ENCODE measurements at regions not wholly inside any gene's neighbourhood (a gene's known extent, or its start where the extent isn't known, plus 50 kb on each side); places are given as distances from the start of the nearest gene placed in this dataset.
"Not testable (repeated sequence)": the region's sequence is repeated elsewhere in the genome, so short reads cannot be mapped to it uniquely, and the experiment has no call there.

- DNase-seq: no peak
These were observed 111.8 kb downstream of the KIF26A start for GRCh38 chr14:104250175-104250574.

GRCh38 chr14:104252256-104253215 lies 114.1 kb downstream of the KIF26A start:
- no peak for DNase-seq

GRCh38 chr14:104253223-104253822 lies 114.9 kb downstream of the KIF26A start:
- no peak for DNase-seq

GRCh38 chr14:104253901-104254353 lies 115.5 kb downstream of the KIF26A start:
- no peak for DNase-seq

GRCh38 chr14:104254735-104255400 lies 116.5 kb downstream of the KIF26A start:
- no peak for DNase-seq

GRCh38 chr14:104256025-104256424 lies 117.6 kb downstream of the KIF26A start:
- DNase-seq: no peak

GRCh38 chr14:104262515-104263514 lies 124.4 kb downstream of the KIF26A start:
- DNase-seq: no peak

- no peak for DNase-seq
These were observed 125.4 kb downstream of the KIF26A start for GRCh38 chr14:104263675-104264358.

- DNase-seq: no peak
These were observed 126.3 kb downstream of the KIF26A start for GRCh38 chr14:104264495-104265265.

- DNase-seq: no peak
These were observed 127.7 kb downstream of the KIF26A start for GRCh38 chr14:104265918-104266630.

GRCh38 chr14:104266631-104267575 lies 128.5 kb downstream of the KIF26A start:
- DNase-seq: no peak

- DNase-seq: no peak
These were observed 129.5 kb downstream of the KIF26A start for GRCh38 chr14:104267895-104268294.

GRCh38 chr14:104268295-104268694 lies 129.9 kb downstream of the KIF26A start:
- DNase-seq: no peak

- DNase-seq: no peak
These were observed 130.5 kb downstream of the KIF26A start for GRCh38 chr14:104268725-104269436.

GRCh38 chr14:104269511-104270241 lies 131.3 kb downstream of the KIF26A start:
- DNase-seq: not testable (repeated sequence)

GRCh38 chr14:104271391-104271790 lies 133.0 kb downstream of the KIF26A start:
- no peak for DNase-seq

GRCh38 chr14:104274806-104275205 lies 136.4 kb downstream of the KIF26A start:
- no peak for DNase-seq
